ENCODE measurements at regions not wholly inside any gene's neighbourhood (a gene's known extent, or its start where the extent isn't known, plus 50 kb on each side); places are given as distances from the start of the nearest gene placed in this dataset.

- TF ChIP-seq EZH2 (IDR thresholded peaks at IDR 0.05; ENCODE audit: insufficient read depth, poor library complexity, severe bottlenecking) (no peak), EZH2phosphoT487 (IDR thresholded peaks at IDR 0.05; ENCODE audit: insufficient read depth, low read depth) (no peak)
Observed at GRCh38 chr10:77718957-77719356, 81.3 kb upstream of the KCNMA1 start.
